ENCODE measurements at regions not wholly inside any gene's neighbourhood (a gene's known extent, or its start where the extent isn't known, plus 50 kb on each side); places are given as distances from the start of the nearest gene placed in this dataset.

DNA sequence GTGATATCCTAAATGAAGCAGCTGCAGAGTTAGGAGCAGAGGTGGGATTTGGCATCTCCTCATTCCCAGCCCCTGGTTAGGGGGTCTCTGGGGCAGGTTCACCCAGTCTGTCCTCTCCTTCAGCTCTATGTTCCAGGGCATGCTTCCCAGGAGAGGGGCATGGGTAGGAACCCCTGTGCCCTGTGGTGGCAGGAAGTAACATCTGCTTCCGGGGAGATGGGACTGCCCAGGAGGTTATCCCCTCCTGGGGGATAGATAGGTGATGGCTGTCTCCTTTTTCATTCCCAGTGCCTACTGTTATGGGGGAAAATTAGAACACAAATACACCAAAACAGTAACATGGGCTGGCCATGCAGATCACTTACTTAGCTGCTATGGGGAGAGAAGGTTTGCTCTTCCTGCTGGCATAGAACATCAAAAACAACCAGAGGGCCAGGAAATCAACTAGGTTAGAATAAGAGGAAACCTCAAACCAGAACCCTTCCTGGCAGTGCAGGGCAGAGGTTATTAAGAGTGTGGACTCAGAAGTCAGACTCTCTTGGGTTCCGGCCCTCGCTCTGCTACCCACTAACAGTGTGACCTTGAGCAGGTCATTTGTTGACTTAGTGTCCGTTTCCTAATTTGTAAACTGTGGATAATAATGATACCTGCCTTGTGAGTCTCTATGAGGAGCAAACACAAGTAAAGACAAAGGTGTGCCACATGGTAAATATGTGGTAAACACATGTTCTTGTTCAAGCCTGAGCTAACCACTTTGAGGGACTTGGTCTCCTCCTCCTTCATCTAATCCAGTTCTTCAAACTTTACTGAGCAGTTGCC lies 157.8 kb upstream of the JUN start:
- no peak for TF ChIP-seq EZH2 (IDR thresholded peaks at IDR 0.05; ENCODE audit: borderline replicate concordance, insufficient read depth, low read length, poor library complexity, severe bottlenecking)
- no peak for TF ChIP-seq SMC3 (conservative IDR thresholded peaks at IDR 0.05; ENCODE audit: poor library complexity)
- TF ChIP-seq MXI1 (conservative IDR thresholded peaks at IDR 0.05; ENCODE audit: poor library complexity, severe bottlenecking), result no peak
- TF ChIP-seq EP300 (conservative IDR thresholded peaks at IDR 0.05; ENCODE audit: poor library complexity, severe bottlenecking), result no peak
- no peak for TF ChIP-seq RAD21 (conservative IDR thresholded peaks at IDR 0.05)
- TF ChIP-seq POLR2AphosphoS5 (IDR thresholded peaks at IDR 0.05), result no peak
- TF ChIP-seq, protein P1, sequence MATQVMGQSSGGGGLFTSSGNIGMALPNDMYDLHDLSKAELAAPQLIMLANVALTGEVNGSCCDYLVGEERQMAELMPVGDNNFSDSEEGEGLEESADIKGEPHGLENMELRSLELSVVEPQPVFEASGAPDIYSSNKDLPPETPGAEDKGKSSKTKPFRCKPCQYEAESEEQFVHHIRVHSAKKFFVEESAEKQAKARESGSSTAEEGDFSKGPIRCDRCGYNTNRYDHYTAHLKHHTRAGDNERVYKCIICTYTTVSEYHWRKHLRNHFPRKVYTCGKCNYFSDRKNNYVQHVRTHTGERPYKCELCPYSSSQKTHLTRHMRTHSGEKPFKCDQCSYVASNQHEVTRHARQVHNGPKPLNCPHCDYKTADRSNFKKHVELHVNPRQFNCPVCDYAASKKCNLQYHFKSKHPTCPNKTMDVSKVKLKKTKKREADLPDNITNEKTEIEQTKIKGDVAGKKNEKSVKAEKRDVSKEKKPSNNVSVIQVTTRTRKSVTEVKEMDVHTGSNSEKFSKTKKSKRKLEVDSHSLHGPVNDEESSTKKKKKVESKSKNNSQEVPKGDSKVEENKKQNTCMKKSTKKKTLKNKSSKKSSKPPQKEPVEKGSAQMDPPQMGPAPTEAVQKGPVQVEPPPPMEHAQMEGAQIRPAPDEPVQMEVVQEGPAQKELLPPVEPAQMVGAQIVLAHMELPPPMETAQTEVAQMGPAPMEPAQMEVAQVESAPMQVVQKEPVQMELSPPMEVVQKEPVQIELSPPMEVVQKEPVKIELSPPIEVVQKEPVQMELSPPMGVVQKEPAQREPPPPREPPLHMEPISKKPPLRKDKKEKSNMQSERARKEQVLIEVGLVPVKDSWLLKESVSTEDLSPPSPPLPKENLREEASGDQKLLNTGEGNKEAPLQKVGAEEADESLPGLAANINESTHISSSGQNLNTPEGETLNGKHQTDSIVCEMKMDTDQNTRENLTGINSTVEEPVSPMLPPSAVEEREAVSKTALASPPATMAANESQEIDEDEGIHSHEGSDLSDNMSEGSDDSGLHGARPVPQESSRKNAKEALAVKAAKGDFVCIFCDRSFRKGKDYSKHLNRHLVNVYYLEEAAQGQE (IDR thresholded peaks at IDR 0.05; ENCODE audit: borderline replicate concordance), result no peak
- no peak for TF ChIP-seq TAF1 (IDR thresholded peaks at IDR 0.05; ENCODE audit: low read depth)
- TF ChIP-seq, protein P2, sequence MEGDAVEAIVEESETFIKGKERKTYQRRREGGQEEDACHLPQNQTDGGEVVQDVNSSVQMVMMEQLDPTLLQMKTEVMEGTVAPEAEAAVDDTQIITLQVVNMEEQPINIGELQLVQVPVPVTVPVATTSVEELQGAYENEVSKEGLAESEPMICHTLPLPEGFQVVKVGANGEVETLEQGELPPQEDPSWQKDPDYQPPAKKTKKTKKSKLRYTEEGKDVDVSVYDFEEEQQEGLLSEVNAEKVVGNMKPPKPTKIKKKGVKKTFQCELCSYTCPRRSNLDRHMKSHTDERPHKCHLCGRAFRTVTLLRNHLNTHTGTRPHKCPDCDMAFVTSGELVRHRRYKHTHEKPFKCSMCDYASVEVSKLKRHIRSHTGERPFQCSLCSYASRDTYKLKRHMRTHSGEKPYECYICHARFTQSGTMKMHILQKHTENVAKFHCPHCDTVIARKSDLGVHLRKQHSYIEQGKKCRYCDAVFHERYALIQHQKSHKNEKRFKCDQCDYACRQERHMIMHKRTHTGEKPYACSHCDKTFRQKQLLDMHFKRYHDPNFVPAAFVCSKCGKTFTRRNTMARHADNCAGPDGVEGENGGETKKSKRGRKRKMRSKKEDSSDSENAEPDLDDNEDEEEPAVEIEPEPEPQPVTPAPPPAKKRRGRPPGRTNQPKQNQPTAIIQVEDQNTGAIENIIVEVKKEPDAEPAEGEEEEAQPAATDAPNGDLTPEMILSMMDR (IDR thresholded peaks at IDR 0.05; ENCODE audit: poor library complexity, severe bottlenecking), result no peak
- no peaks in the 10 kb centered on the region for H3F3A ChIP-seq (ENCODE audit: insufficient read depth, low read length, poor library complexity, severe bottlenecking)
- H3K9me2 ChIP-seq (ENCODE audit: insufficient read depth, low read length), result no peaks in the 10 kb centered on the region
- no peak overlapping the region for H3K9ac ChIP-seq (ENCODE audit: low read length)
- H4K20me1 ChIP-seq (ENCODE audit: insufficient read depth), result no peaks in the 10 kb centered on the region
- no peaks in the 10 kb centered on the region for H3K79me2 ChIP-seq (replicated peaks; ENCODE audit: insufficient read depth, low read length)
- H3K27me3 ChIP-seq (ENCODE audit: insufficient read depth, low read depth, low read length), result no peaks in the 10 kb centered on the region
- no peaks in the 10 kb centered on the region for H3K9me3 ChIP-seq (ENCODE audit: low read length)
- H2AFZ ChIP-seq (ENCODE audit: low read depth, low read length), result no peak overlapping the region
- H3K36me3 ChIP-seq (ENCODE audit: insufficient read depth, low read length), result no peaks in the 10 kb centered on the region
- H3K27ac ChIP-seq (ENCODE audit: low read length), result no peak overlapping the region
- H3K4me3 ChIP-seq (ENCODE audit: low read length), result no peak overlapping the region
- no peak overlapping the region for H3K4me2 ChIP-seq (ENCODE audit: low read length)

DNA sequence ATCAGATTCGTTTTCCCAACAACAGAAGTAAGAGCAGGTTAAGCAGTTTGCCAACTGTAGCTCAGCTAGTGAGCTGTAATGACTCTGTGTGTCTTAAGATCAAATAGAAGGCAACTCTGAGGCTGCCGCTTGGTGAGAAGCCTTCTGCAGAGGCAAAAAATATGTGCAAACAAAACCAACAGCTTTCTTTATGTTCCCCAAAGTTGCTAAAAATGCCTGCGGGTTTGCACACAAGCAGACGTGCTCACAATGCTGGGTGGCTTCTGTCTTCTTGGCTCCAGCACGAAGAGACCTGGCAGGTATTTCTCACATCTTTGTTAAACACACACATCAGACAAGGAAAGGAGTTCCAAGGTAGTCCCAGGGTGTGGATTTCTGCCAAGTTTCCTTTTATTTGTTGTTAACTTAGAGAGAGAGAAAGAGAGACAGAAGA lies 158.9 kb upstream of the JUN start:
- Histone ChIP-seq H3K9ac (ENCODE audit: low read length) (no peak overlapping the region), H3K4me3 (ENCODE audit: low read length) (no peak overlapping the region), H3K27me3 (ENCODE audit: insufficient read depth, low read depth, low read length) (no peaks in the 10 kb centered on the region)

More for the DNA sequence above, 158.9 kb upstream of the JUN start:
- Histone ChIP-seq H3K27ac (ENCODE audit: low read length) (no peak overlapping the region), H2AFZ (ENCODE audit: low read depth, low read length) (no peak overlapping the region), H3K4me2 (ENCODE audit: low read length) (no peak overlapping the region), H4K20me1 (ENCODE audit: insufficient read depth) (no peaks in the 10 kb centered on the region), H3K79me2 (replicated peaks; ENCODE audit: insufficient read depth, low read length) (no peaks in the 10 kb centered on the region), H3F3A (ENCODE audit: insufficient read depth, low read length, poor library complexity, severe bottlenecking) (no peaks in the 10 kb centered on the region), H3K9me3 (ENCODE audit: low read length) (no peaks in the 10 kb centered on the region), H3K36me3 (ENCODE audit: insufficient read depth, low read length) (no peaks in the 10 kb centered on the region), H3K9me2 (ENCODE audit: insufficient read depth, low read length) (no peaks in the 10 kb centered on the region)
- TF ChIP-seq, protein P1 (IDR thresholded peaks at IDR 0.05; ENCODE audit: borderline replicate concordance), result no peak
- TF ChIP-seq EZH2 (IDR thresholded peaks at IDR 0.05; ENCODE audit: borderline replicate concordance, insufficient read depth, low read length, poor library complexity, severe bottlenecking) (no peak), TAF1 (IDR thresholded peaks at IDR 0.05; ENCODE audit: low read depth) (no peak), SMC3 (conservative IDR thresholded peaks at IDR 0.05; ENCODE audit: poor library complexity) (no peak), EP300 (conservative IDR thresholded peaks at IDR 0.05; ENCODE audit: poor library complexity, severe bottlenecking) (no peak), POLR2AphosphoS5 (IDR thresholded peaks at IDR 0.05) (no peak), RAD21 (conservative IDR thresholded peaks at IDR 0.05) (no peak)
